Ectodermal cell (in vitro differentiated cells): ENCODE measurements at regions not wholly inside any gene's neighbourhood (a gene's known extent, or its start where the extent isn't known, plus 50 kb on each side); places are given as distances from the start of the nearest gene placed in this dataset.

Experiments
- H3K27ac ChIP-seq: 2 replicates; pipeline ENCODE4 v1.7.0; 2013; ENCODE audit warnings: mild to moderate bottlenecking, low read depth, low read length; ENCODE audit not compliant: insufficient read depth, poor library complexity, severe bottlenecking
- H3K27me3 ChIP-seq: 2 replicates; pipeline ENCODE4 v1.7.0; 2013; ENCODE audit warnings: mild to moderate bottlenecking, low read length; ENCODE audit not compliant: insufficient read depth, control insufficient read depth, poor library complexity, severe bottlenecking
- H3K36me3 ChIP-seq: one replicate; pipeline ENCODE4 v1.7.0; 2013; ENCODE audit warnings: low read length; ENCODE audit not compliant: control insufficient read depth, insufficient read depth
- H3K4me1 ChIP-seq: one replicate; pipeline ENCODE4 v1.7.0; 2013; ENCODE audit warnings: low read length; ENCODE audit not compliant: control insufficient read depth, insufficient read depth
- H3K4me3 ChIP-seq: 2 replicates; pipeline ENCODE4 v1.7.0; 2013; ENCODE audit warnings: low read depth, low read length, control low read depth; ENCODE audit not compliant: insufficient read depth
- H3K9me3 ChIP-seq: 2 replicates; pipeline ENCODE4 v1.7.0; 2013; ENCODE audit warnings: mild to moderate bottlenecking, low read length, moderate library complexity; ENCODE audit not compliant: control insufficient read depth
- WGBS, 2 experiments: methylation state at CpG; one replicate each; pipeline ENCODE4 v1.1.7; 2013; ENCODE audit warnings: missing lambda C conversion rate in 2 of 2; 5-methylcytosine and 5-hydroxymethylcytosine counted together

- no peak overlapping the region for H3K4me3 ChIP-seq
- no peak overlapping the region for H3K27ac ChIP-seq
- no peaks in the 10 kb centered on the region for H3K27me3 ChIP-seq
- 80% methylated on average over 7 of the region's 7 CpGs for WGBS, 2 experiments
- H3K4me1 ChIP-seq: no peaks in the 10 kb centered on the region
- H3K9me3 ChIP-seq: no peaks in the 10 kb centered on the region
- no peaks in the 10 kb centered on the region for H3K36me3 ChIP-seq
These were observed 109.7 kb upstream of the FOXQ1 start for GRCh38 chr6:1202201-1202600.

- no peaks in the 10 kb centered on the region for H3K9me3 ChIP-seq
- no peak overlapping the region for H3K27ac ChIP-seq
- H3K27me3 ChIP-seq: no peaks in the 10 kb centered on the region
- H3K4me3 ChIP-seq: no peak overlapping the region
- no peaks in the 10 kb centered on the region for H3K4me1 ChIP-seq
- 88 to 90% methylated on average over 8 to 9 of the region's 9 CpGs for WGBS, 2 experiments
- no peaks in the 10 kb centered on the region for H3K36me3 ChIP-seq
These were observed 110.2 kb upstream of the FOXQ1 start for GRCh38 chr6:1201547-1202200.

- Histone ChIP-seq H3K4me1 (no peaks in the 10 kb centered on the region), H3K27me3 (no peaks in the 10 kb centered on the region), H3K9me3 (no peaks in the 10 kb centered on the region), H3K36me3 (no peaks in the 10 kb centered on the region), H3K4me3 (no peak overlapping the region), H3K27ac (no peak overlapping the region)
- 94 to 96% methylated on average over 15 of the region's 15 CpGs for WGBS, 2 experiments
These were observed 111.3 kb upstream of the FOXQ1 start for GRCh38 chr6:1200409-1201101.

- no peaks in the 10 kb centered on the region for H3K27me3 ChIP-seq
- H3K4me3 ChIP-seq: no peak overlapping the region
- H3K27ac ChIP-seq: no peak overlapping the region
- H3K36me3 ChIP-seq: no peaks in the 10 kb centered on the region
- no peaks in the 10 kb centered on the region for H3K4me1 ChIP-seq
- H3K9me3 ChIP-seq: no peaks in the 10 kb centered on the region
- 96 to 97% methylated on average over 2 of the region's 2 CpGs for WGBS, 2 experiments
These were observed 111.9 kb upstream of the FOXQ1 start for GRCh38 chr6:1200081-1200408.

- no peak overlapping the region for H3K4me3 ChIP-seq
- H3K4me1 ChIP-seq: no peaks in the 10 kb centered on the region
- 93% methylated on average over 3 of the region's 3 CpGs for WGBS, 2 experiments
- no peaks in the 10 kb centered on the region for H3K9me3 ChIP-seq
- no peak overlapping the region for H3K27ac ChIP-seq
- no peaks in the 10 kb centered on the region for H3K36me3 ChIP-seq
- H3K27me3 ChIP-seq: no peaks in the 10 kb centered on the region
These were observed 114.6 kb upstream of the FOXQ1 start for GRCh38 chr6:1197309-1197708.

- no peaks in the 10 kb centered on the region for H3K9me3 ChIP-seq
- WGBS, 2 experiments: 95 to 96% methylated on average over 10 to 11 of the region's 11 CpGs
- H3K36me3 ChIP-seq: no peaks in the 10 kb centered on the region
- H3K27ac ChIP-seq: no peak overlapping the region
- no peaks in the 10 kb centered on the region for H3K4me1 ChIP-seq
- no peak overlapping the region for H3K4me3 ChIP-seq
- no peaks in the 10 kb centered on the region for H3K27me3 ChIP-seq
These were observed 120.7 kb upstream of the FOXQ1 start for GRCh38 chr6:1191141-1191630.

GRCh38 chr6:1190366-1190765, 121.5 kb upstream of the FOXQ1 start:
- 82 to 87% methylated on average over 5 of the region's 5 CpGs for WGBS, 2 experiments
- H3K36me3 ChIP-seq: no peaks in the 10 kb centered on the region
- no peak overlapping the region for H3K27ac ChIP-seq

GRCh38 chr6:1188199-1188598, 123.7 kb upstream of the FOXQ1 start:
- Histone ChIP-seq H3K9me3 (no peaks in the 10 kb centered on the region), H3K36me3 (no peaks in the 10 kb centered on the region), H3K4me1 (no peaks in the 10 kb centered on the region), H3K4me3 (no peak overlapping the region), H3K27ac (no peak overlapping the region), H3K27me3 (no peaks in the 10 kb centered on the region)
- WGBS, 2 experiments: 96% methylated on average over 3 of the region's 3 CpGs

More at GRCh38 chr6:1190366-1190765, 121.5 kb upstream of the FOXQ1 start:
- no peaks in the 10 kb centered on the region for H3K4me1 ChIP-seq
- H3K27me3 ChIP-seq: no peaks in the 10 kb centered on the region
- no peak overlapping the region for H3K4me3 ChIP-seq
- no peaks in the 10 kb centered on the region for H3K9me3 ChIP-seq

- Histone ChIP-seq H3K27me3 (no peaks in the 10 kb centered on the region), H3K4me3 (no peak overlapping the region), H3K9me3 (no peaks in the 10 kb centered on the region), H3K27ac (no peak overlapping the region), H3K36me3 (no peaks in the 10 kb centered on the region), H3K4me1 (no peaks in the 10 kb centered on the region)
- 93 to 94% methylated on average over 7 of the region's 7 CpGs for WGBS, 2 experiments
These were observed 124.4 kb upstream of the FOXQ1 start for GRCh38 chr6:1187293-1188131.

- no peaks in the 10 kb centered on the region for H3K9me3 ChIP-seq
- no peaks in the 10 kb centered on the region for H3K36me3 ChIP-seq
- H3K27ac ChIP-seq: no peak overlapping the region
- H3K27me3 ChIP-seq: no peaks in the 10 kb centered on the region
- WGBS, 2 experiments: 84 to 93% methylated on average over 4 of the region's 4 CpGs
- no peak overlapping the region for H3K4me3 ChIP-seq
- no peaks in the 10 kb centered on the region for H3K4me1 ChIP-seq
These were observed 127.6 kb upstream of the FOXQ1 start for GRCh38 chr6:1184318-1184717.
